Neural crest cell (in vitro differentiated cells): ENCODE measurements at regions not wholly inside any gene's neighbourhood (a gene's known extent, or its start where the extent isn't known, plus 50 kb on each side); places are given as distances from the start of the nearest gene placed in this dataset.
"Not testable (repeated sequence)": the region's sequence is repeated elsewhere in the genome, so short reads cannot be mapped to it uniquely, and the experiment has no call there.

Source experiments
- DNase-seq: peaks from one replicate; pipeline ENCODE4 v3.0.0; 2021; ENCODE audit warnings: low read depth, mixed read lengths, low spot score
- H3K27ac Mint-ChIP-seq: one replicate; pipeline ENCODE4 v1.8.0; 2021; ENCODE audit warnings: mild to moderate bottlenecking, mixed read lengths; ENCODE audit not compliant: unreplicated experiment
- H3K27me3 Mint-ChIP-seq: 2 replicates; pipeline ENCODE4 v1.8.0; 2021; ENCODE audit warnings: low read depth, mild to moderate bottlenecking, mixed read lengths
- H3K36me3 Mint-ChIP-seq: 2 replicates; pipeline ENCODE4 v1.8.0; 2021; ENCODE audit warnings: low read depth, mild to moderate bottlenecking, mixed read lengths
- H3K4me1 Mint-ChIP-seq: 2 replicates; pipeline ENCODE4 v1.8.0; 2021; ENCODE audit warnings: mixed read lengths
- H3K4me3 Mint-ChIP-seq: one replicate; pipeline ENCODE4 v1.8.0; 2021; ENCODE audit warnings: mild to moderate bottlenecking, mixed read lengths
- H3K9me3 Mint-ChIP-seq: 2 replicates; pipeline ENCODE4 v1.8.0; 2021; ENCODE audit warnings: mixed read lengths
- TF ChIP-seq, protein P1 (sequence below): fragments of 200-600 bp; sonication (generic); conservative IDR thresholded peaks from 2 replicates; pipeline ENCODE4 v1.5.0; 2021; ENCODE audit warnings: antibody characterized with exemption, mild to moderate bottlenecking

DNA sequence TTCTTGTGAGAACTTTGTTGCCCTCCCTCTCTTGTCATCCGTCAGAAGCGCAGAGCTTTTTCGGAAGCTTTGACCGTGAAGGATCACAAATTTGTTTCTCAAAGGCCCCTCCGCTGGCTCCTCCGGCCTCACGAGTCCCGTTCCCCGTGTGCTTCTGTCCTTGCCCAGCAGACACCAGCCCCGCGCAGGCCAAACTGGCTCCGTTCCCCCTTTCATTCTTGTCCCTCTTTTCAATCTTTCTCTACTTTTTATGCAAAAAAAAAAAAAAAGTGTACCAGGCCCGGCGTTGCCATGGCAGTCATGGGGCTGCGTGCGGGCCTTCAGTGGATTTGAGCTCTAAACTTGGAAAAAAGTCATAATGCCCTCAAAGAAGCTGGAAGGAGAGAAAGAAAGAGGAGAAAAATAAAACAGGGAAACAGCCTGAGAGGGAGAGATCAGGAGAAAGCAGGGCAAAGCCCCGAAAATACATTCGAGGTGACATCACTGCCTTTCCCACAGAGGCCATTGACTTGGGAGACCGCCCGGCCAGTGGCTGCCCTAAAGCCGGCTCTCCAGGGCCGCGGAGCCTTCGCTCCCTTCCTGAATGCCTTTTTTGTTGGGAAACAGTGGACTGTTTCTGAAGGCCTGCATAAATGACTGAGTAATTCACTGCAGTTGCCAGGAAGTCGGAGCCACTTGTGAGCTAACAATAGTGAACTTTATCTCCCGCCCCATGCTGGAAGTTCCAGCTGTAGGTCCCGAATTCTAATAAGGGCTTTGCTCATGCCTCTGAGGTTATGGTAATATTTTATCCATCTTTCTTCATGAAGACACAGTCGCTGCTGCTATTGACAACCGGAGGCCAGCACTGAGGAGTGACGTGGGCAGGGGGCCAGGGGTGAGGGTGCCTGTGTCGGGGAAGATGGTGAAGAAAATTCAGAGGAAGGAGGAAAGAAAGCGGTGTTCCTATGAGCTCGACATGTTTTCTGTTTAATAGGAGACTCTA lies 670.9 kb downstream of the QKI start:
- H3K27me3 Mint-ChIP-seq = no peaks in the 10 kb centered on the region
- H3K36me3 Mint-ChIP-seq = peaks cover 11% of the 10 kb centered on the region
- peak; percentile 68 for DNase-seq
- TF ChIP-seq, protein P1, sequence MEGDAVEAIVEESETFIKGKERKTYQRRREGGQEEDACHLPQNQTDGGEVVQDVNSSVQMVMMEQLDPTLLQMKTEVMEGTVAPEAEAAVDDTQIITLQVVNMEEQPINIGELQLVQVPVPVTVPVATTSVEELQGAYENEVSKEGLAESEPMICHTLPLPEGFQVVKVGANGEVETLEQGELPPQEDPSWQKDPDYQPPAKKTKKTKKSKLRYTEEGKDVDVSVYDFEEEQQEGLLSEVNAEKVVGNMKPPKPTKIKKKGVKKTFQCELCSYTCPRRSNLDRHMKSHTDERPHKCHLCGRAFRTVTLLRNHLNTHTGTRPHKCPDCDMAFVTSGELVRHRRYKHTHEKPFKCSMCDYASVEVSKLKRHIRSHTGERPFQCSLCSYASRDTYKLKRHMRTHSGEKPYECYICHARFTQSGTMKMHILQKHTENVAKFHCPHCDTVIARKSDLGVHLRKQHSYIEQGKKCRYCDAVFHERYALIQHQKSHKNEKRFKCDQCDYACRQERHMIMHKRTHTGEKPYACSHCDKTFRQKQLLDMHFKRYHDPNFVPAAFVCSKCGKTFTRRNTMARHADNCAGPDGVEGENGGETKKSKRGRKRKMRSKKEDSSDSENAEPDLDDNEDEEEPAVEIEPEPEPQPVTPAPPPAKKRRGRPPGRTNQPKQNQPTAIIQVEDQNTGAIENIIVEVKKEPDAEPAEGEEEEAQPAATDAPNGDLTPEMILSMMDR = no peak
- H3K9me3 Mint-ChIP-seq = peaks cover 3% of the 10 kb centered on the region
- peak overlapping the region; percentile 99 for H3K27ac Mint-ChIP-seq
- H3K4me3 Mint-ChIP-seq = peak overlapping the region; percentile 81
- H3K4me1 Mint-ChIP-seq = peaks cover 65% of the 10 kb centered on the region

DNA sequence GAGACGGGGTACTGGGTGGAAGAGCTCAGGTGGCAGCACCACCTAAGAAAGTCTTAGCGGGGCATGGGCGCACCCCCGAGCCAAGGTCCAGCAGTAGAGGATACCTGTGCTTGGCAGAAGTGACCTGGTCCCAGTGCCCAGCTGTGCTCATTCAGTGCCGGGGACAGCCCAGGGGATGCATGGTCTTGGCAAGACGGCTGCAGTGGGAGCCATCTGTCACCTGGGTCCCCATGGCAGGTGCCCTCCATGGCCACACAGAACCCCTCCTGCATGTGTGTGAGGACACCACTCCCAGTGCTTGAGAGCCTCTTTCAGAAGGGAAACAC lies 664.7 kb downstream of the QKI start:
- Mint-ChIP-seq H3K4me1 (peaks cover 52% of the 10 kb centered on the region), H3K9me3 (peaks cover 6% of the 10 kb centered on the region), H3K27me3 (no peaks in the 10 kb centered on the region), H3K36me3 (peaks cover 4% of the 10 kb centered on the region), H3K4me3 (no peak overlapping the region), H3K27ac (peak overlapping the region; percentile 91)
- TF ChIP-seq, protein P1 = no peak
- DNase-seq = no peak

DNA sequence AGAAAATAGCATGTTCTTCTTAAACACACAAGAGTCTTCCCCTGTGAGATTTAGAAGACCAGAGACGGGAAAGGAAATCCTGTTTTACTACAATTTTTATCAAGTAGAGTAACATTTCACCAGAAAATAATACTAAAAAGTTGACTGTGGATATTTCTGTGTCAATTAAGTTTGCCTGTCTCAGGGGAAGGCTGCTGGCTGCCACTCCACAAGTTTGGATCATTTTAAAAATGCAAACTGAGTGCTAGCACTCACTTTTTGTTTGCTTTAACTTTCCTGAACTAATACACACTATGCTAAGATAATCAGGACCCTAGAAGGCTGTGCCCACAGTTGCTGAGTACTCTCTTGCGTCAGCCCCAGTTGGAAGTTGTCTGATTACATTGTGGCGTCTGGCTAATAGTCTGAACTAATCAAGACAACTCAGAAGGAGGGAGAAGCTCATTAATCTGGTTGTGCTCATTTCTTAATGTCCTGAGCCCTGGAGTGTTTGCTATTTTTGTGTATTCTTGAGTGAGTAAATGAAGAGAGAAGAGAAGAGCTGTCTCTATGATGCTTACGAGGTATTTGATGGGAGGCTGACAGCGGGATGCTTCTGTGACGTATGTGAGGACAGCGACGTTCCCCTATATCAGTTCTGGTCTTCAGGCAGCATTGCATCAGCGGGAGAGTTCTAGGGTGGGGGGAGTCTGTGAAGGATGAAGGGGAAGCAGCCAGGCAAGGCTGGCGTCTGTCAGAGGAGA lies 664.2 kb downstream of the QKI start:
- Mint-ChIP-seq H3K27ac (peak overlapping the region; percentile 91), H3K27me3 (no peaks in the 10 kb centered on the region), H3K9me3 (peaks cover 4% of the 10 kb centered on the region), H3K36me3 (peaks cover 4% of the 10 kb centered on the region), H3K4me3 (no peak overlapping the region), H3K4me1 (peaks cover 48% of the 10 kb centered on the region)
- no peak for DNase-seq
- TF ChIP-seq, protein P1 = no peak

DNA sequence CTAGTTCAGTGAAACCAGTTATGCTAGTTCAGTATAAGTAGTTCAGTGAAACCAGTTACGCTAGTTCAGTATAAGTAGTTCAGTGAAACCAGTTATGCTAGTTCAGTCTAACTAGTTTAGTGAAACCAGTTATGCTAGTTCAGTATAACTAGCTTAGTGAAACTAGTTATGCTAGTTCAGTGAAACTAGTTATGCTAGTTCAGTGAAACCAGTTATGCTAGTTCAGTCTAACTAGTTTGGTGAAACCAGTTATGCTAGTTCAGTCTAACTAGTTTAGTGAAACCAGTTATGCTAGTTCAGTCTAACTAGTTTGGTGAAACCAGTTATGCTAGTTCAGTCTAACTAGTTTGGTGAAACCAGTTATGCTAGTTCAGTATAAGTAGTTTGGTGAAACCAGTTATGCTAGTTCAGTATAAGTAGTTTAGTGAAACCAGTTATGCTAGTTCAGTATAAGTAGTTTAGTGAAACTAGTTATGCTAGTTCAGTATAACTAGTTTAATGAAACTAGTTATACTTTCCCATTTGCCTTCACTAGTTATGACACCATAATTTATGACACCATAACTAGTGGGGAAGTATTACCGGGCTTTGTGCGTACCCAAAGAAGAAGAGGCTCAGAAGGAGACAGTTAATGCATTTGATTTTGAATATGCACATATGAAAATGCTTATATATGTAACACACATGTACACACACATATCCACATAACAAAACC lies 662.5 kb downstream of the QKI start:
- not testable (repeated sequence) for DNase-seq, H3K27ac Mint-ChIP-seq, H3K36me3 Mint-ChIP-seq, H3K4me3 Mint-ChIP-seq, H3K27me3 Mint-ChIP-seq
- peaks cover 11% of the 10 kb centered on the region for H3K9me3 Mint-ChIP-seq
- peaks cover 45% of the 10 kb centered on the region for H3K4me1 Mint-ChIP-seq

DNA sequence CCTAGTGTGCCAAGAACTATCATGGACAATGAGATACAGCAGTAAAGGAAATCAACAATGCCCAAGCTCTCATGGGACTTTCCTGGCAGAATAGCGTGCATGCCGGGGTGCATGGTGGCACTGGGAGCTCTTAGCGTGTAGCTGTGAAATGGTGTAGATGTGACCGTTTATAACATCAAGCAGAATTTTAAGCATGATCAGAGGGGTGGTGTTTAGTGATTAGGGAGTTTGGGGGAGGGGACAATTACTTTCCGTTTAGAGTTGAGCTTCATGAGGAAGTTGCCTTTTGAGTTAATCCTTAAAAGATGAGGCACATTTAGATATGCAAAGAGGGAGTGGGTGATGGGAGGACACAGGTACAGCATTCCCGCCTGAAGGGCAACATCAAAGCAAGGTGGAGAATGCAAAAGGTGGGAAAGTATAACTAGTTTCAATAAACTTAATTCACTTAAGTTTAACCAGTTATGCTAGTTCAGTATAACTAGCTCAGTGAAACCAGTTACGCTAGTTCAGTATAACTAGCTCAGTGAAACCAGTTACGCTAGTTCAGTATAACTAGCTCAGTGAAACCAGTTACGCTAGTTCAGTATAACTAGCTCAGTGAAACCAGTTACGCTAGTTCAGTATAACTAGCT lies 661.6 kb downstream of the QKI start:
- Mint-ChIP-seq H3K27ac (no peak overlapping the region), H3K4me3 (no peak overlapping the region), H3K4me1 (peaks cover 42% of the 10 kb centered on the region), H3K27me3 (no peaks in the 10 kb centered on the region), H3K36me3 (peaks cover 8% of the 10 kb centered on the region), H3K9me3 (peaks cover 11% of the 10 kb centered on the region)
- DNase-seq = no peak
- TF ChIP-seq, protein P1 = no peak
